GM12875 (cell line): ENCODE measurements at regions not wholly inside any gene's neighbourhood (a gene's known extent, or its start where the extent isn't known, plus 50 kb on each side); places are given as distances from the start of the nearest gene placed in this dataset.

Source experiments
- H3K4me3 ChIP-seq: one replicate; pipeline ENCODE4 v1.5.1; 2011; ENCODE audit warnings: low read depth, low read length, control low read depth
- CTCF ChIP-seq: IDR thresholded peaks from 2 replicates; pipeline ENCODE4 v1.5.1; 2011; ENCODE audit warnings: low read depth, mild to moderate bottlenecking, control low read depth, inconsistent platforms, low read length, moderate library complexity, borderline replicate concordance; ENCODE audit not compliant: insufficient read depth

GRCh38 chr9:81083854-81084512 lies 605.4 kb downstream of the TLE1 start:
- no peak overlapping the region for H3K4me3 ChIP-seq
- TF ChIP-seq CTCF = no peak

GRCh38 chr9:81083067-81083466 lies 606.3 kb downstream of the TLE1 start:
- TF ChIP-seq CTCF = no peak
- no peak overlapping the region for H3K4me3 ChIP-seq

GRCh38 chr9:81082221-81082620 lies 607.1 kb downstream of the TLE1 start:
- no peak for TF ChIP-seq CTCF
- no peak overlapping the region for H3K4me3 ChIP-seq

GRCh38 chr9:81080900-81081299 lies 608.4 kb downstream of the TLE1 start:
- no peak for TF ChIP-seq CTCF

GRCh38 chr9:81080185-81080584 lies 609.2 kb downstream of the TLE1 start:
- no peak for TF ChIP-seq CTCF
- no peak overlapping the region for H3K4me3 ChIP-seq

More at GRCh38 chr9:81080900-81081299, 608.4 kb downstream of the TLE1 start:
- no peak overlapping the region for H3K4me3 ChIP-seq

- no peak overlapping the region for H3K4me3 ChIP-seq
- TF ChIP-seq CTCF = no peak
Observed at GRCh38 chr9:81079055-81079454, 610.3 kb downstream of the TLE1 start.

GRCh38 chr9:81078555-81078954 lies 610.8 kb downstream of the TLE1 start:
- no peak overlapping the region for H3K4me3 ChIP-seq
- TF ChIP-seq CTCF = no peak
